ENCODE measurements at regions not wholly inside any gene's neighbourhood (a gene's known extent, or its start where the extent isn't known, plus 50 kb on each side); places are given as distances from the start of the nearest gene placed in this dataset.

- TF ChIP-seq EZH2 (IDR thresholded peaks at IDR 0.05; ENCODE audit: low read length, missing control alignments) (no peak), CTCF (conservative IDR thresholded peaks at IDR 0.05 in 1 of 2, IDR thresholded peaks at IDR 0.05 in 1 of 2; ENCODE audit: low read depth in 1 of 2, low read length in 2 of 2) (no peak)
Measured at GRCh38 chr1:190649553-190649952, 171.9 kb upstream of the BRINP3 start.

Data from fibroblast of lung (primary cell).